Mesenteric fat pad (tissue), 1 donor: ENCODE measurements at regions not wholly inside any gene's neighbourhood (a gene's known extent, or its start where the extent isn't known, plus 50 kb on each side); places are given as distances from the start of the nearest gene placed in this dataset.
"Not testable (repeated sequence)": the region's sequence is repeated elsewhere in the genome, so short reads cannot be mapped to it uniquely, and the experiment has no call there.

Experiments
- DNase-seq: peaks from one replicate; pipeline ENCODE4 v3.0.0-alpha.2; 2020; ENCODE audit warnings: low spot score
- donor health status: DM: yes; HTN: yes; CAD: no.

- DNase-seq, result no peak
These were observed 96.5 kb downstream of the ING1 start for GRCh38 chr13:110809871-110810486.

- peak; percentile 62 for DNase-seq
These were observed 97.7 kb downstream of the ING1 start for GRCh38 chr13:110811008-110811720.

GRCh38 chr13:110811771-110812120 lies 98.2 kb downstream of the ING1 start:
- DNase-seq, result no peak

- peak; percentile 85 for DNase-seq
These were observed 98.8 kb downstream of the ING1 start for GRCh38 chr13:110812121-110812868.

GRCh38 chr13:110812869-110813645 lies 99.6 kb downstream of the ING1 start:
- peak; percentile 79 for DNase-seq

- peak; percentile 77 for DNase-seq
These were observed 100.4 kb downstream of the ING1 start for GRCh38 chr13:110813646-110814624.

GRCh38 chr13:110815471-110816204 lies 99.2 kb downstream of the ANKRD10 start:
- DNase-seq, result no peak

- DNase-seq, result no peak
These were observed 98.4 kb downstream of the ANKRD10 start for GRCh38 chr13:110816500-110816899.

- no peak for DNase-seq
These were observed 97.7 kb downstream of the ANKRD10 start for GRCh38 chr13:110817143-110817542.

GRCh38 chr13:110818747-110819146 lies 96.1 kb downstream of the ANKRD10 start:
- no peak for DNase-seq

GRCh38 chr13:110819203-110820014 lies 95.5 kb downstream of the ANKRD10 start:
- DNase-seq, result no peak

GRCh38 chr13:110820322-110820721 lies 94.5 kb downstream of the ANKRD10 start:
- no peak for DNase-seq

GRCh38 chr13:110821837-110822668 lies 92.8 kb downstream of the ANKRD10 start:
- not testable (repeated sequence) for DNase-seq

GRCh38 chr13:110822669-110822945 lies 92.3 kb downstream of the ANKRD10 start:
- no peak for DNase-seq

- DNase-seq, result no peak
These were observed 90.1 kb downstream of the ANKRD10 start for GRCh38 chr13:110824702-110825300.

GRCh38 chr13:110825516-110825915 lies 89.4 kb downstream of the ANKRD10 start:
- DNase-seq, result no peak

- no peak for DNase-seq
These were observed 88.8 kb downstream of the ANKRD10 start for GRCh38 chr13:110826101-110826500.
